ENCODE measurements at regions not wholly inside any gene's neighbourhood (a gene's known extent, or its start where the extent isn't known, plus 50 kb on each side); places are given as distances from the start of the nearest gene placed in this dataset.

GRCh38 chr11:38795027-38795426 is 2197.0 kb upstream of the RAG2 start:
- Histone ChIP-seq H3K36me3 (no peaks in the 10 kb centered on the region), H3K9me3 (no peaks in the 10 kb centered on the region), H3K27me3 (no peaks in the 10 kb centered on the region), H3K4me1 (no peaks in the 10 kb centered on the region), H3K27ac (no peak overlapping the region), H3K4me3 (replicated peaks in 1 of 3) (no peak overlapping the region)
- intact Hi-C loops (cut with DNase I): no loop called here
- TF ChIP-seq POLR2A (IDR thresholded peaks at IDR 0.05) (no peak), CTCF (IDR thresholded peaks at IDR 0.05) (no peak)
- DNase-seq: no peak
- 87 to 90% methylated on average over 2 of the region's 2 CpGs for WGBS, 2 donors

GRCh38 chr11:38791346-38791961 is 2193.4 kb upstream of the RAG2 start:
- H3K9me3 ChIP-seq: no peaks in the 10 kb centered on the region
- WGBS, 2 donors: 35 to 39% methylated on average over 4 of the region's 4 CpGs
- no peak overlapping the region for H3K27ac ChIP-seq
- intact Hi-C loops (cut with DNase I): no loop called here
- H3K36me3 ChIP-seq: no peaks in the 10 kb centered on the region
- DNase-seq: peak in 1 of 2 donors; percentile 11
- no peak for TF ChIP-seq POLR2A (IDR thresholded peaks at IDR 0.05)
- TF ChIP-seq CTCF (IDR thresholded peaks at IDR 0.05): peak; percentile 28 to 66 (median 56)
- H3K4me1 ChIP-seq: no peaks in the 10 kb centered on the region
- H3K4me3 ChIP-seq (replicated peaks in 1 of 3): no peak overlapping the region
- H3K27me3 ChIP-seq: no peaks in the 10 kb centered on the region

DNA sequence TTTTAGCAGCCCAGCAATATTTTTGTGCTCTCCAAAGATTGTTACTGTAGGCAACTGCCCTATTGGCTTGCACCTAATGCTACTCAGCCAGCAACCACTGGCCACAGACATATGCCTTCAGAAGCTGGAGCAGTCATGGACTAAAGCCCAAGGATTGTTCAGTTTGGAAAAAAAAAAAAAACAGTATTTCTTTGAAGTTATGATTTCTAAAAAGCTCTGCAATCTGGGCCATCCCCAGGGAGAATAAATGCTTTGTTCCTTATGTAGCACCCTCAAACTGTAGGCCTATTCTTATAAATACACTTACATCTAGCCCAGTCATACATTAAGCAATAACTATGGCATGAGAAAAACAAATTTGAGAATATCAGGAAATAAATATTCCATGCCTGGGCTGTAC is 2190.5 kb upstream of the RAG2 start:
- no peaks in the 10 kb centered on the region for H3K9me3 ChIP-seq
- H3K4me1 ChIP-seq: no peaks in the 10 kb centered on the region
- H3K27ac ChIP-seq: no peak overlapping the region
- no peaks in the 10 kb centered on the region for H3K27me3 ChIP-seq
- no peaks in the 10 kb centered on the region for H3K36me3 ChIP-seq
- intact Hi-C loops (cut with DNase I): no loop called here
- no peak for DNase-seq
- no peak overlapping the region for H3K4me3 ChIP-seq (replicated peaks in 1 of 3)
- TF ChIP-seq POLR2A (IDR thresholded peaks at IDR 0.05): no peak
- TF ChIP-seq CTCF (IDR thresholded peaks at IDR 0.05): no peak

DNA sequence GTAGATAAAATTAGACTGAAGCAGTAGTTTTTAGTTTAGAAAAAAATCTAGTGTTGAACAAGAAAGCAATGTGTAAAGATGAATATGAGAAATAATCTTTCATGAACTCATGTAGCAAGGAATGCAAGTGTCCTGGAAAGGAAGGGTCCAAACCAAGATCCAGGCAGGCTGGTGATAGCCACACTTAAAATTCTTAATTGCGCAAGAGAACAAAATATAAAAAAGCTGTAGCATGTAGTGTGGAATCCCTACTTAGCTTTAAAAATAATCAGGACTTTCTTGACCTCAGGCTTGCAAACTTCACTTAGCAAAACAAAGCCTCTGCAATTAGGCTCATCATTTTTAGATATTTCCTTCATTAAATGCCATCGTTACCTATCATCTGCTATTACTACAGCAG is 2186.1 kb upstream of the RAG2 start:
- Histone ChIP-seq H3K4me3 (replicated peaks in 1 of 3) (no peak overlapping the region), H3K27ac (no peak overlapping the region), H3K36me3 (no peaks in the 10 kb centered on the region), H3K4me1 (no peaks in the 10 kb centered on the region), H3K27me3 (no peaks in the 10 kb centered on the region), H3K9me3 (no peaks in the 10 kb centered on the region)
- 95% methylated on average over 2 of the region's 2 CpGs for WGBS, 2 donors
- intact Hi-C loops (cut with DNase I): no loop called here
- DNase-seq: no peak
- TF ChIP-seq CTCF (IDR thresholded peaks at IDR 0.05): no peak
- TF ChIP-seq POLR2A (IDR thresholded peaks at IDR 0.05): no peak

GRCh38 chr11:38766796-38767195 is 2168.8 kb upstream of the RAG2 start:
- DNase-seq: no peak
- intact Hi-C loops (cut with DNase I): no loop called here
- Histone ChIP-seq H3K27ac (no peak overlapping the region), H3K4me3 (replicated peaks in 1 of 3) (no peak overlapping the region), H3K27me3 (no peaks in the 10 kb centered on the region), H3K4me1 (no peaks in the 10 kb centered on the region), H3K36me3 (no peaks in the 10 kb centered on the region), H3K9me3 (no peaks in the 10 kb centered on the region)
- TF ChIP-seq CTCF (IDR thresholded peaks at IDR 0.05): no peak
- TF ChIP-seq POLR2A (IDR thresholded peaks at IDR 0.05): no peak
